ENCODE measurements at regions not wholly inside any gene's neighbourhood (a gene's known extent, or its start where the extent isn't known, plus 50 kb on each side); places are given as distances from the start of the nearest gene placed in this dataset.

GRCh38 chr7:51949726-51950644 is 633.4 kb upstream of the COBL start (continued):
- no peak for TF ChIP-seq RFX5 (IDR thresholded peaks at IDR 0.05; ENCODE audit: borderline replicate concordance, low read depth, low read length)
- TF ChIP-seq E2F6 (IDR thresholded peaks at IDR 0.05): peak; percentile 64
- TF ChIP-seq SP2 (IDR thresholded peaks at IDR 0.05; ENCODE audit: low read length): no peak
- TF ChIP-seq YY1 (IDR thresholded peaks at IDR 0.05; ENCODE audit: low read depth, low read length): peak; percentile 74
- TF ChIP-seq CBX8 (IDR thresholded peaks at IDR 0.05; ENCODE audit: borderline replicate concordance, low read depth, low read length): no peak
- TF ChIP-seq EP300 (IDR thresholded peaks at IDR 0.05; ENCODE audit: borderline replicate concordance in 1 of 2, low read depth in 2 of 2, low read length in 2 of 2): peak in 1 of 2 experiments; percentile 90; a peak in 1 of 3 replicates
- TF ChIP-seq CREB1 (IDR thresholded peaks at IDR 0.05): 0 out of 2 replicates have a peak, but pooled peaks have one; percentile 12
- TF ChIP-seq HDAC6 (IDR thresholded peaks at IDR 0.05; ENCODE audit: low read depth, low read length): no peak
- TF ChIP-seq RBBP5 (IDR thresholded peaks at IDR 0.05; ENCODE audit: borderline replicate concordance, low read depth, low read length): no peak
- no peak for TF ChIP-seq TAF7 (optimal IDR thresholded peaks at IDR 0.05; ENCODE audit: borderline replicate concordance, low read depth, low read length)
- TF ChIP-seq ATF3 (IDR thresholded peaks at IDR 0.05; ENCODE audit: insufficient read depth, low read depth, low read length): no peak
- TF ChIP-seq TEAD4 (IDR thresholded peaks at IDR 0.05; ENCODE audit: low read depth, low read length): no peak
- peak; percentile 44 to 91; a peak in 1 of 4 replicates for TF ChIP-seq HDAC2 (IDR thresholded peaks at IDR 0.05; ENCODE audit: borderline replicate concordance in 1 of 2, low read depth in 2 of 2, low read length in 2 of 2)
- TF ChIP-seq KDM4A (IDR thresholded peaks at IDR 0.05; ENCODE audit: low read depth, low read length, severe bottlenecking): no peak
- TF ChIP-seq KDM1A (IDR thresholded peaks at IDR 0.05; ENCODE audit: borderline replicate concordance, low read length): no peak
- no peak for TF ChIP-seq SIN3A (conservative IDR thresholded peaks at IDR 0.05 in 1 of 2, IDR thresholded peaks at IDR 0.05 in 1 of 2; ENCODE audit: low read depth in 1 of 2, low read length in 2 of 2)
- no peak for TF ChIP-seq ATF2 (IDR thresholded peaks at IDR 0.05; ENCODE audit: low read length)
- peak; percentile 19 to 50; a peak in 3 of 4 replicates for TF ChIP-seq RAD21 (IDR thresholded peaks at IDR 0.05 in 1 of 2, conservative IDR thresholded peaks at IDR 0.05 in 1 of 2; ENCODE audit: low read depth in 2 of 2, low read length in 2 of 2)
- TF ChIP-seq MAFK (IDR thresholded peaks at IDR 0.05; ENCODE audit: low read depth, low read length): no peak

All from H1 (cell line).